ENCODE measurements at regions not wholly inside any gene's neighbourhood (a gene's known extent, or its start where the extent isn't known, plus 50 kb on each side); places are given as distances from the start of the nearest gene placed in this dataset.

DNA sequence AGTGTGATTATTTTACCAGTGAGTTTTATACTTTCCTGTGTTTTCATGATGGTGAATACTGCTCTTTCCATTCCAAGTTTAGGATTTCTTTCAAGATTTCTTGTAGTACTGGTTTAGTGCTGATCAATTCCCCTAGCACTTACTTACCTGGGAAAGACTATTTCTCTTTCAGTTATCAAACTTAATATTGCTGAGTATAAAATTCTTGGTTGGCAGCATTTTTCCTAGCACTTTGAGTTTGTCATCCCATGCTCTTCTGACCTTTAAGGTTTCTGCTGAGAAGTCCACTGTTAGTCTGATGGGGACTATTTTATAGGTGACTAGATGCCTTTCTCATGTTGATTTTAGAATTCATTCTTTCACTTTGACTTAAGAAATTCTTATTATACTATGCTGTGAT is 842.8 kb upstream of the CITED2 start:
- Histone ChIP-seq H3K4me1 (ENCODE audit: insufficient read depth, low read length, severe bottlenecking) (no peaks in the 10 kb centered on the region), H3K79me2 (ENCODE audit: insufficient read depth, low read length) (no peaks in the 10 kb centered on the region), H3K9me2 (ENCODE audit: low read depth, low read length) (no peaks in the 10 kb centered on the region), H3K27me3 (ENCODE audit: insufficient read depth, low read length) (no peaks in the 10 kb centered on the region), H3K27ac (ENCODE audit: low read depth, low read length, poor library complexity, severe bottlenecking) (no peak overlapping the region), H3K9me3 (ENCODE audit: low read length) (no peaks in the 10 kb centered on the region), H3F3A (ENCODE audit: insufficient read depth, low read length) (no peaks in the 10 kb centered on the region), H3K4me3 (ENCODE audit: low read depth, low read length, poor library complexity, severe bottlenecking) (no peak overlapping the region), H3K4me2 (ENCODE audit: low read length) (no peak overlapping the region), H3K36me3 (ENCODE audit: insufficient read depth, low read length) (no peaks in the 10 kb centered on the region), H3K9ac (ENCODE audit: low read length) (no peak overlapping the region), H2AFZ (ENCODE audit: low read length) (no peak overlapping the region), H4K20me1 (ENCODE audit: insufficient read depth, low read length) (no peaks in the 10 kb centered on the region)
- TF ChIP-seq EZH2 (IDR thresholded peaks at IDR 0.05; ENCODE audit: borderline replicate concordance, low read length) = no peak
- TF ChIP-seq, protein P1, sequence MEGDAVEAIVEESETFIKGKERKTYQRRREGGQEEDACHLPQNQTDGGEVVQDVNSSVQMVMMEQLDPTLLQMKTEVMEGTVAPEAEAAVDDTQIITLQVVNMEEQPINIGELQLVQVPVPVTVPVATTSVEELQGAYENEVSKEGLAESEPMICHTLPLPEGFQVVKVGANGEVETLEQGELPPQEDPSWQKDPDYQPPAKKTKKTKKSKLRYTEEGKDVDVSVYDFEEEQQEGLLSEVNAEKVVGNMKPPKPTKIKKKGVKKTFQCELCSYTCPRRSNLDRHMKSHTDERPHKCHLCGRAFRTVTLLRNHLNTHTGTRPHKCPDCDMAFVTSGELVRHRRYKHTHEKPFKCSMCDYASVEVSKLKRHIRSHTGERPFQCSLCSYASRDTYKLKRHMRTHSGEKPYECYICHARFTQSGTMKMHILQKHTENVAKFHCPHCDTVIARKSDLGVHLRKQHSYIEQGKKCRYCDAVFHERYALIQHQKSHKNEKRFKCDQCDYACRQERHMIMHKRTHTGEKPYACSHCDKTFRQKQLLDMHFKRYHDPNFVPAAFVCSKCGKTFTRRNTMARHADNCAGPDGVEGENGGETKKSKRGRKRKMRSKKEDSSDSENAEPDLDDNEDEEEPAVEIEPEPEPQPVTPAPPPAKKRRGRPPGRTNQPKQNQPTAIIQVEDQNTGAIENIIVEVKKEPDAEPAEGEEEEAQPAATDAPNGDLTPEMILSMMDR (IDR thresholded peaks at IDR 0.05; ENCODE audit: low read length) = no peak

DNA sequence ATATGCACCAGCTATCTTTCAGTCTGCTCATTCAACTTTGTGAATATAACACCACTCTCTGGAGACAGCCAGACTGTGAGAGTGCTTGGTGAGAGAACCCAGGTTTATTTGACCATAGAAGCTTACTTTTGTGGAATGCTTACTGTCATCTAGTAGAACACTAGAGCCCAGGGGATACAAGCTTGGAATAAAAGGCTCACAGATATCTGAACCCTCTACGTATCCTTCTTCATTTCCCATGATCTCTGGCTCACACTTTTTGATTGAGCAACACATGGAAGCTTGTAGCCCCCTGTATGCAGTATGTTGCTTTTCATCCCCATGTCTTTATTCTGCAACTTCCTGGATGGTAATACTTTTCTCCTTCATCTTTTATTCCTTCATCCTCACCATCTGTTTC is 835.3 kb upstream of the CITED2 start:
- Histone ChIP-seq H4K20me1 (ENCODE audit: insufficient read depth, low read length) (no peaks in the 10 kb centered on the region), H3K9me2 (ENCODE audit: low read depth, low read length) (no peaks in the 10 kb centered on the region), H3K27me3 (ENCODE audit: insufficient read depth, low read length) (no peaks in the 10 kb centered on the region), H3K4me3 (ENCODE audit: low read depth, low read length, poor library complexity, severe bottlenecking) (no peak overlapping the region), H2AFZ (ENCODE audit: low read length) (no peak overlapping the region), H3K4me2 (ENCODE audit: low read length) (no peak overlapping the region), H3K4me1 (ENCODE audit: insufficient read depth, low read length, severe bottlenecking) (no peaks in the 10 kb centered on the region), H3K9ac (ENCODE audit: low read length) (no peak overlapping the region), H3K27ac (ENCODE audit: low read depth, low read length, poor library complexity, severe bottlenecking) (no peak overlapping the region), H3K9me3 (ENCODE audit: low read length) (no peaks in the 10 kb centered on the region), H3F3A (ENCODE audit: insufficient read depth, low read length) (no peaks in the 10 kb centered on the region), H3K36me3 (ENCODE audit: insufficient read depth, low read length) (no peaks in the 10 kb centered on the region), H3K79me2 (ENCODE audit: insufficient read depth, low read length) (no peaks in the 10 kb centered on the region)
- TF ChIP-seq EZH2 (IDR thresholded peaks at IDR 0.05; ENCODE audit: borderline replicate concordance, low read length) = no peak
- TF ChIP-seq, protein P1 (IDR thresholded peaks at IDR 0.05; ENCODE audit: low read length) = no peak

DNA sequence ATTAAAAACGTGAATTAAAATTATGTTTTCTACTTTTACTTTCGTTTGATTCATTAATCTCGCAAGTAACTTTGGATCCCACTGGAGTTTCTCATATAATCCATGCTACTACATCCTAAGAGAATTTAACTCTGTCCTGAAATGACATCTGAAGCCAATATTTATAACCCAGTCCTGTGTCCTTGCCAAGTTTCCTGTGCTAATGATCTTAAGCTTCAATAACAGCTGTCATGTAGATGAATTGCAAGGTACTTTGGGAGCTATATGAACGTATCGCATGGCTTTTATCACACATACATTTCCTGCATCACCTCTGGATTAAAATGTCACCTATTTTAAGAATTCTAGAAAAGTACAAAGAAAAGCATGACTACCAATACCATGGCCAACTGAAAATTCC is 833.8 kb upstream of the CITED2 start:
- no peak overlapping the region for H2AFZ ChIP-seq (ENCODE audit: low read length)
- H3K27me3 ChIP-seq (ENCODE audit: insufficient read depth, low read length) = no peaks in the 10 kb centered on the region
- no peaks in the 10 kb centered on the region for H3K9me2 ChIP-seq (ENCODE audit: low read depth, low read length)
- no peaks in the 10 kb centered on the region for H3K4me1 ChIP-seq (ENCODE audit: insufficient read depth, low read length, severe bottlenecking)
- H3K79me2 ChIP-seq (ENCODE audit: insufficient read depth, low read length) = no peaks in the 10 kb centered on the region
- no peak overlapping the region for H3K9ac ChIP-seq (ENCODE audit: low read length)
- no peaks in the 10 kb centered on the region for H4K20me1 ChIP-seq (ENCODE audit: insufficient read depth, low read length)
- H3K27ac ChIP-seq (ENCODE audit: low read depth, low read length, poor library complexity, severe bottlenecking) = no peak overlapping the region
- no peaks in the 10 kb centered on the region for H3K36me3 ChIP-seq (ENCODE audit: insufficient read depth, low read length)
- no peak overlapping the region for H3K4me2 ChIP-seq (ENCODE audit: low read length)
- H3K9me3 ChIP-seq (ENCODE audit: low read length) = no peaks in the 10 kb centered on the region
- no peak for TF ChIP-seq EZH2 (IDR thresholded peaks at IDR 0.05; ENCODE audit: borderline replicate concordance, low read length)
- TF ChIP-seq, protein P1 (IDR thresholded peaks at IDR 0.05; ENCODE audit: low read length) = no peak
- no peaks in the 10 kb centered on the region for H3F3A ChIP-seq (ENCODE audit: insufficient read depth, low read length)
- no peak overlapping the region for H3K4me3 ChIP-seq (ENCODE audit: low read depth, low read length, poor library complexity, severe bottlenecking)
